ENCODE measurements at regions not wholly inside any gene's neighbourhood (a gene's known extent, or its start where the extent isn't known, plus 50 kb on each side); places are given as distances from the start of the nearest gene placed in this dataset.

GRCh38 chr14:54335569-54336155 lies 61.1 kb upstream of the CDKN3 start:
- no peaks in the 10 kb centered on the region for H3K36me3 ChIP-seq (replicated peaks; ENCODE audit: insufficient read depth, low read depth)
- no peak for TF ChIP-seq EZH2 (IDR thresholded peaks at IDR 0.05; ENCODE audit: borderline replicate concordance)
- TF ChIP-seq CTCF (IDR thresholded peaks at IDR 0.05; ENCODE audit: poor library complexity), result no peak

GRCh38 chr14:54337314-54337713 lies 59.5 kb upstream of the CDKN3 start:
- Histone ChIP-seq H3K27ac (no peak overlapping the region), H3K4me3 (no peak overlapping the region), H3K9me2 (replicated peaks; ENCODE audit: insufficient read depth) (no peaks in the 10 kb centered on the region), H3K4me2 (no peak overlapping the region), H3K36me3 (replicated peaks; ENCODE audit: insufficient read depth, low read depth) (no peaks in the 10 kb centered on the region), H2AFZ (no peak overlapping the region), H3K79me2 (no peaks in the 10 kb centered on the region), H4K20me1 (ENCODE audit: insufficient read depth, poor library complexity, severe bottlenecking) (no peaks in the 10 kb centered on the region), H3K4me1 (ENCODE audit: insufficient read depth) (peaks cover 4% of the 10 kb centered on the region), H3K27me3 (no peaks in the 10 kb centered on the region), H3K9me3 (ENCODE audit: low read depth) (no peaks in the 10 kb centered on the region)
- WGBS (ENCODE audit: low lambda C conversion rate, missing lambda C conversion rate), result 47% methylated on average over 10 of the region's 10 CpGs
- TF ChIP-seq EZH2 (IDR thresholded peaks at IDR 0.05; ENCODE audit: borderline replicate concordance) (no peak), EZH2phosphoT487 (IDR thresholded peaks at IDR 0.05; ENCODE audit: low read depth, severe bottlenecking, unreplicated experiment) (no peak), CTCF (IDR thresholded peaks at IDR 0.05; ENCODE audit: poor library complexity) (no peak)
- no peak for DNase-seq (ENCODE audit: low spot score)

More at GRCh38 chr14:54335569-54336155, 61.1 kb upstream of the CDKN3 start:
- no peaks in the 10 kb centered on the region for H3K9me3 ChIP-seq (ENCODE audit: low read depth)
- H3K9me2 ChIP-seq (replicated peaks; ENCODE audit: insufficient read depth), result no peaks in the 10 kb centered on the region
- H3K79me2 ChIP-seq, result no peaks in the 10 kb centered on the region
- H3K4me2 ChIP-seq, result no peak overlapping the region
- no peak overlapping the region for H3K27ac ChIP-seq
- peaks cover 4% of the 10 kb centered on the region for H3K4me1 ChIP-seq (ENCODE audit: insufficient read depth)
- no peak for DNase-seq (ENCODE audit: low spot score)
- H3K27me3 ChIP-seq, result no peaks in the 10 kb centered on the region
- H3K4me3 ChIP-seq, result no peak overlapping the region
- H4K20me1 ChIP-seq (ENCODE audit: insufficient read depth, poor library complexity, severe bottlenecking), result no peaks in the 10 kb centered on the region
- WGBS (ENCODE audit: low lambda C conversion rate, missing lambda C conversion rate), result 94% methylated on average over 2 of the region's 2 CpGs
- no peak overlapping the region for H2AFZ ChIP-seq

- Histone ChIP-seq H3K27ac (no peak overlapping the region), H3K9me3 (ENCODE audit: low read depth) (no peaks in the 10 kb centered on the region), H2AFZ (no peak overlapping the region), H3K4me3 (no peak overlapping the region), H4K20me1 (ENCODE audit: insufficient read depth, poor library complexity, severe bottlenecking) (no peaks in the 10 kb centered on the region), H3K36me3 (replicated peaks; ENCODE audit: insufficient read depth, low read depth) (no peaks in the 10 kb centered on the region), H3K9me2 (replicated peaks; ENCODE audit: insufficient read depth) (no peaks in the 10 kb centered on the region), H3K79me2 (no peaks in the 10 kb centered on the region), H3K4me2 (no peak overlapping the region), H3K4me1 (ENCODE audit: insufficient read depth) (no peaks in the 10 kb centered on the region), H3K27me3 (no peaks in the 10 kb centered on the region)
- TF ChIP-seq EZH2phosphoT487 (IDR thresholded peaks at IDR 0.05; ENCODE audit: low read depth, severe bottlenecking, unreplicated experiment) (no peak), CTCF (IDR thresholded peaks at IDR 0.05; ENCODE audit: poor library complexity) (peak; percentile 71)
- peak; percentile 68 for DNase-seq (ENCODE audit: low spot score)
- WGBS (ENCODE audit: low lambda C conversion rate, missing lambda C conversion rate), result 30% methylated on average over 6 of the region's 6 CpGs
Measured at GRCh38 chr14:54338696-54339317, 58.0 kb upstream of the CDKN3 start.

All from hepatocyte (in vitro differentiated cells).